GM18861 (cell line): ENCODE measurements at regions not wholly inside any gene's neighbourhood (a gene's known extent, or its start where the extent isn't known, plus 50 kb on each side); places are given as distances from the start of the nearest gene placed in this dataset.

ENCODE experiments used
- ATAC-seq: cut with Tn5 transposase; IDR thresholded peaks from one replicate; pipeline ENCODE4 v1.9.1; 2021; ENCODE audit not compliant: unreplicated experiment

GRCh38 chr11:116317212-116317611, 455.6 kb downstream of the BUD13 start:
- no peak for ATAC-seq

- no peak for ATAC-seq
Observed at GRCh38 chr11:116314006-116314405, 458.8 kb downstream of the BUD13 start.

- ATAC-seq, result no peak
Observed at GRCh38 chr11:116312570-116313391, 460.0 kb downstream of the BUD13 start.

GRCh38 chr11:116311206-116311605, 461.6 kb downstream of the BUD13 start:
- ATAC-seq, result no peak

GRCh38 chr11:116310698-116311097, 462.1 kb downstream of the BUD13 start:
- no peak for ATAC-seq

- ATAC-seq, result no peak
Observed at GRCh38 chr11:116310226-116310625, 462.6 kb downstream of the BUD13 start.

- ATAC-seq, result no peak
Observed at GRCh38 chr11:116309446-116309845, 463.3 kb downstream of the BUD13 start.

GRCh38 chr11:116302756-116303155, 470.0 kb downstream of the BUD13 start:
- ATAC-seq, result no peak

GRCh38 chr11:116301141-116301540, 471.6 kb downstream of the BUD13 start:
- ATAC-seq, result no peak

- no peak for ATAC-seq
Observed at GRCh38 chr11:116300232-116300631, 472.6 kb downstream of the BUD13 start.

GRCh38 chr11:116294630-116295029, 478.2 kb downstream of the BUD13 start:
- no peak for ATAC-seq

- no peak for ATAC-seq
Observed at GRCh38 chr11:116287866-116288265, 484.9 kb downstream of the BUD13 start.

GRCh38 chr11:116285026-116285425, 487.8 kb downstream of the BUD13 start:
- no peak for ATAC-seq

- no peak for ATAC-seq
Observed at GRCh38 chr11:116283300-116283699, 489.5 kb downstream of the BUD13 start.

GRCh38 chr11:116282481-116282880, 490.3 kb downstream of the BUD13 start:
- ATAC-seq, result no peak

GRCh38 chr11:116281173-116282160, 491.3 kb downstream of the BUD13 start:
- ATAC-seq, result no peak

GRCh38 chr11:116279511-116279910, 493.3 kb downstream of the BUD13 start:
- no peak for ATAC-seq

- ATAC-seq, result no peak
Observed at GRCh38 chr11:116278076-116278475, 494.7 kb downstream of the BUD13 start.

- no peak for ATAC-seq
Observed at GRCh38 chr11:116276051-116277044, 496.4 kb downstream of the BUD13 start.

- no peak for ATAC-seq
Observed at GRCh38 chr11:116275635-116276034, 497.2 kb downstream of the BUD13 start.

- no peak for ATAC-seq
Observed at GRCh38 chr11:116274521-116274920, 498.3 kb downstream of the BUD13 start.
